ENCODE measurements at regions not wholly inside any gene's neighbourhood (a gene's known extent, or its start where the extent isn't known, plus 50 kb on each side); places are given as distances from the start of the nearest gene placed in this dataset.
A peak's percentile ranks its signal among the peaks of the same experiment; 100 is the strongest.

GRCh38 chr21:33126569-33126968 is 56.6 kb downstream of the OLIG1 start:
- no peaks in the 10 kb centered on the region for H3K36me3 Mint-ChIP-seq (ENCODE audit: low read depth)
- no peak overlapping the region for H3K4me3 Mint-ChIP-seq (ENCODE audit: unreplicated experiment)

GRCh38 chr21:33127154-33127867 is 57.4 kb downstream of the OLIG1 start:
- H3K4me1 Mint-ChIP-seq (ENCODE audit: low read depth) = peaks cover 7% of the 10 kb centered on the region
- no peaks in the 10 kb centered on the region for H3K36me3 Mint-ChIP-seq (ENCODE audit: low read depth)
- TF ChIP-seq, protein P1, sequence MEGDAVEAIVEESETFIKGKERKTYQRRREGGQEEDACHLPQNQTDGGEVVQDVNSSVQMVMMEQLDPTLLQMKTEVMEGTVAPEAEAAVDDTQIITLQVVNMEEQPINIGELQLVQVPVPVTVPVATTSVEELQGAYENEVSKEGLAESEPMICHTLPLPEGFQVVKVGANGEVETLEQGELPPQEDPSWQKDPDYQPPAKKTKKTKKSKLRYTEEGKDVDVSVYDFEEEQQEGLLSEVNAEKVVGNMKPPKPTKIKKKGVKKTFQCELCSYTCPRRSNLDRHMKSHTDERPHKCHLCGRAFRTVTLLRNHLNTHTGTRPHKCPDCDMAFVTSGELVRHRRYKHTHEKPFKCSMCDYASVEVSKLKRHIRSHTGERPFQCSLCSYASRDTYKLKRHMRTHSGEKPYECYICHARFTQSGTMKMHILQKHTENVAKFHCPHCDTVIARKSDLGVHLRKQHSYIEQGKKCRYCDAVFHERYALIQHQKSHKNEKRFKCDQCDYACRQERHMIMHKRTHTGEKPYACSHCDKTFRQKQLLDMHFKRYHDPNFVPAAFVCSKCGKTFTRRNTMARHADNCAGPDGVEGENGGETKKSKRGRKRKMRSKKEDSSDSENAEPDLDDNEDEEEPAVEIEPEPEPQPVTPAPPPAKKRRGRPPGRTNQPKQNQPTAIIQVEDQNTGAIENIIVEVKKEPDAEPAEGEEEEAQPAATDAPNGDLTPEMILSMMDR (IDR thresholded peaks at IDR 0.05) = peak; percentile 92
- H3K27me3 Mint-ChIP-seq (ENCODE audit: low read depth) = peaks cover 42% of the 10 kb centered on the region
- no peaks in the 10 kb centered on the region for H3K9me3 Mint-ChIP-seq (ENCODE audit: low read depth)
- no peak for DNase-seq (ENCODE audit: low spot score)
- H3K4me3 Mint-ChIP-seq (ENCODE audit: unreplicated experiment) = peak overlapping the region; percentile 73
- H3K27ac Mint-ChIP-seq (ENCODE audit: unreplicated experiment) = no peak overlapping the region

More at GRCh38 chr21:33126569-33126968, 56.6 kb downstream of the OLIG1 start:
- no peak overlapping the region for H3K27ac Mint-ChIP-seq (ENCODE audit: unreplicated experiment)
- H3K27me3 Mint-ChIP-seq (ENCODE audit: low read depth) = peaks cover 43% of the 10 kb centered on the region
- no peaks in the 10 kb centered on the region for H3K9me3 Mint-ChIP-seq (ENCODE audit: low read depth)
- no peak for DNase-seq (ENCODE audit: low spot score)
- TF ChIP-seq, protein P1 (IDR thresholded peaks at IDR 0.05) = no peak
- peaks cover 7% of the 10 kb centered on the region for H3K4me1 Mint-ChIP-seq (ENCODE audit: low read depth)

DNA sequence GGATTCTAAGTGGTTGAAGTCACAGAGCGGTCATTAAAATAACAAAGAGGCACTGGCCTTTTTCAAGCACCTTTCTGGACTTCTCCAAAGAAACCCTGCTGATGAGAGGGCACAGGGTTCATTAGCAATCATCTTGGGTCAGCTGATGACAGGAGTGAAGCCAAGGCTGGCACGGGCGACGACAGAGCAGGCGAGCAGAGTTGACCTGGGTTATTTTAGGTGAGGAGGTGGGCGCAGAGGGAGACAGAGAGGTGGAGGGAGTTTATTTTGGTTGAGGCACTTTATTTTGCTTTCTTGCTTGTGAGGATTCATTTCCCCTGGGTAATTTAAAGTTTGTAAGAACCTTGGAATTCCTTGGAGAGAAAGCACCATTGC is 57.9 kb downstream of the OLIG1 start:
- H3K27me3 Mint-ChIP-seq (ENCODE audit: low read depth) = peaks cover 42% of the 10 kb centered on the region
- no peak overlapping the region for H3K27ac Mint-ChIP-seq (ENCODE audit: unreplicated experiment)
- TF ChIP-seq, protein P1 (IDR thresholded peaks at IDR 0.05) = no peak

GRCh38 chr21:33128538-33128937 is 58.6 kb downstream of the OLIG1 start:
- Mint-ChIP-seq H3K27me3 (ENCODE audit: low read depth) (peaks cover 43% of the 10 kb centered on the region), H3K9me3 (ENCODE audit: low read depth) (no peaks in the 10 kb centered on the region), H3K4me1 (ENCODE audit: low read depth) (peaks cover 7% of the 10 kb centered on the region), H3K36me3 (ENCODE audit: low read depth) (no peaks in the 10 kb centered on the region), H3K27ac (ENCODE audit: unreplicated experiment) (no peak overlapping the region), H3K4me3 (ENCODE audit: unreplicated experiment) (no peak overlapping the region)
- DNase-seq (ENCODE audit: low spot score) = no peak
- TF ChIP-seq, protein P1 (IDR thresholded peaks at IDR 0.05) = no peak

More for the DNA sequence above, 57.9 kb downstream of the OLIG1 start:
- peaks cover 7% of the 10 kb centered on the region for H3K4me1 Mint-ChIP-seq (ENCODE audit: low read depth)
- no peaks in the 10 kb centered on the region for H3K36me3 Mint-ChIP-seq (ENCODE audit: low read depth)
- no peak for DNase-seq (ENCODE audit: low spot score)
- H3K9me3 Mint-ChIP-seq (ENCODE audit: low read depth) = no peaks in the 10 kb centered on the region
- H3K4me3 Mint-ChIP-seq (ENCODE audit: unreplicated experiment) = no peak overlapping the region

GRCh38 chr21:33132054-33132453 is 62.1 kb downstream of the OLIG1 start:
- TF ChIP-seq, protein P1 (IDR thresholded peaks at IDR 0.05) = peak; percentile 38
- no peak for DNase-seq (ENCODE audit: low spot score)
- Mint-ChIP-seq H3K36me3 (ENCODE audit: low read depth) (no peaks in the 10 kb centered on the region), H3K4me1 (ENCODE audit: low read depth) (peaks cover 5% of the 10 kb centered on the region), H3K9me3 (ENCODE audit: low read depth) (no peaks in the 10 kb centered on the region), H3K27me3 (ENCODE audit: low read depth) (peaks cover 53% of the 10 kb centered on the region), H3K4me3 (ENCODE audit: unreplicated experiment) (no peak overlapping the region), H3K27ac (ENCODE audit: unreplicated experiment) (no peak overlapping the region)

Data from chondrocyte (in vitro differentiated cells).